Fibroblast of villous mesenchyme (primary cell): ENCODE measurements at regions not wholly inside any gene's neighbourhood (a gene's known extent, or its start where the extent isn't known, plus 50 kb on each side); places are given as distances from the start of the nearest gene placed in this dataset.
"Not testable (repeated sequence)": the region's sequence is repeated elsewhere in the genome, so short reads cannot be mapped to it uniquely, and the experiment has no call there.

Source experiments
- DNase-seq: peaks from one replicate; pipeline ENCODE4 v3.0.0-alpha.2; 2010; ENCODE audit warnings: low read depth
- H3K4me3 ChIP-seq: 2 replicates; pipeline ENCODE4 v1.5.1; 2011; ENCODE audit warnings: low read depth, mild to moderate bottlenecking, low read length
- TF ChIP-seq, protein P1 (sequence below): IDR thresholded peaks from 2 replicates; pipeline ENCODE4 v1.5.1; 2012; ENCODE audit warnings: low read depth, mild to moderate bottlenecking, low read length; ENCODE audit not compliant: insufficient read depth

DNA sequence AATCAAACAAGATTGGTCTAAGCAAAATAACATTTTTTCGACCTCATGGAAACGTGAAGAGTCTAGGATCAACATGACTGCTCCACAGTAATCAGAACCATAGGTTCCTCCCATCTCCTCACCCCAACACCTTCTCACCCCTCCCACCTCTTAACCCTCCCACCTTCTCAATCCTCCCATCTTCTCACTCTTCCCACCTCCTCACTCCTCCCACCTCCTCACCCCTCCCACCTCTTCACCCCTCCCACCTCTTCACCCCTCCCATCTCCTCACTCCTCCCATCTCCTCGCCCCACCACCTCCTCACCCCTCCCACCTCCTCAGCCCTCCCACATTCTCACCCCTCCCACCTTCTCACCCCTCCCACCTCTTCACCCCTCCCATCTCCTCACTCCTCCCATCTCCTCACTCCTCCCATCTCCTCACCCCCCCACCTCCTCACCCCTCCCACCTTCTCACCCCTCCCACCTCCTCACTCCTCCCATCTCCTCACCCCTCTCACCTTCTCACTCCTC, 567.4 kb downstream of the C6orf118 start:
- no peak overlapping the region for H3K4me3 ChIP-seq
- TF ChIP-seq, protein P1, sequence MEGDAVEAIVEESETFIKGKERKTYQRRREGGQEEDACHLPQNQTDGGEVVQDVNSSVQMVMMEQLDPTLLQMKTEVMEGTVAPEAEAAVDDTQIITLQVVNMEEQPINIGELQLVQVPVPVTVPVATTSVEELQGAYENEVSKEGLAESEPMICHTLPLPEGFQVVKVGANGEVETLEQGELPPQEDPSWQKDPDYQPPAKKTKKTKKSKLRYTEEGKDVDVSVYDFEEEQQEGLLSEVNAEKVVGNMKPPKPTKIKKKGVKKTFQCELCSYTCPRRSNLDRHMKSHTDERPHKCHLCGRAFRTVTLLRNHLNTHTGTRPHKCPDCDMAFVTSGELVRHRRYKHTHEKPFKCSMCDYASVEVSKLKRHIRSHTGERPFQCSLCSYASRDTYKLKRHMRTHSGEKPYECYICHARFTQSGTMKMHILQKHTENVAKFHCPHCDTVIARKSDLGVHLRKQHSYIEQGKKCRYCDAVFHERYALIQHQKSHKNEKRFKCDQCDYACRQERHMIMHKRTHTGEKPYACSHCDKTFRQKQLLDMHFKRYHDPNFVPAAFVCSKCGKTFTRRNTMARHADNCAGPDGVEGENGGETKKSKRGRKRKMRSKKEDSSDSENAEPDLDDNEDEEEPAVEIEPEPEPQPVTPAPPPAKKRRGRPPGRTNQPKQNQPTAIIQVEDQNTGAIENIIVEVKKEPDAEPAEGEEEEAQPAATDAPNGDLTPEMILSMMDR: no peak
- DNase-seq: no peak

DNA sequence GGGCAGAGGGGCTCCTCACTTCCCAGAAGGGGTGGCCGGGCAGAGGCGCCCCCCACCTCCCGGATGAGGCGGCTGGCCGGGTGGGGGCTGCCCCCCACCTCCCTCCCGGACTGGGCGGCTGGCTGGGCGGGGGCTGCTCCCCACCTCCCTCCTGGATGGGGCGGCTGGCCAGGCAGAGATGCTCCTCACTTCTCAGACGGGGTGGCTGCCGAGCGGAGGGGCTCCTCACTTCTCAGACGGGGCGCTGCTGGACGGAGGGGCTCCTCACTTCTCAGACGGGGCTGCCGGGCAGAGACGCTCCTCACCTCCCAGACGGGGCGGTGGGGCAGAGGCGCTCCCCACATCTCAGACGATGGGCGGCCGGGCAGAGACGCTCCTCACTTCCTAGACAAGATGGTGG, 573.3 kb downstream of the C6orf118 start:
- H3K4me3 ChIP-seq, DNase-seq: not testable (repeated sequence)

DNA sequence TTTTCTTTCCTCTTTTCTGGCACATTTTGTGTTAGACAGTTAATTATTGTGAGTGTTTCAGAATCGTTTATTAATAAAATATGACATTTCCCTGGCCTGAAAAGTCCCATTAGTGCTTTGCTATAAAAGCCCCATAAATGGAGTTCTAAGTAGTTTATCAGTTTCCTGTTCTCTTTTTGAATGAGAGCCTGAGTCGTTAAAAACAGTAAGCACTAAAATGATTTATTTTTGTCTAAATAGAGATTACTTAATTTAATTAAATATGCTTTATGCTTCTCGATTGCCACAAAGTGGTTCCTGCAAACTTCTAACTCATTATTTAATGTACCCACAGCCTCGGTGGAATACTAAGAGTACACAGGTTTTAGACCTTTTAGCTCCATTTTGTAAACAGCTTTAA, 577.9 kb downstream of the C6orf118 start:
- no peak for DNase-seq
- TF ChIP-seq, protein P1: no peak
- H3K4me3 ChIP-seq: no peak overlapping the region

DNA sequence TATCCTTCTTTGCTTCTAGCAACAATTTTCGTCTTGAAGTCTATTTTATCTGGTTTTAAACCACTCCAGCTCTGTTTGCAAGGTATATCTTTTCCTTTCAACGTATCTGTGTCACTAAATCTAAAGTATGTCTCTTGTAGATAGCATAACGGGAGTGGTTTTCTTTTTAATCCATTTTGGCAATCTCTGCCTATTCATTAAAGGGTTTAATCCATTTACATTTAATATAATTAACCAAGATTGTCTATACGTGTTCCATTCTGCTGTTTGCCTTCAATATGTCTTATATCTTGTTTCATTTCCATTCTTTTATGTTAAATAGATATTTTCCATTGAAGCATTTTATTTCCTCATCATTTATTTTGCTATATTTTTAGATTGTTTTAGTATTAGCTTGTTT, 587.9 kb downstream of the C6orf118 start:
- no peak for DNase-seq
- H3K4me3 ChIP-seq: no peak overlapping the region
- TF ChIP-seq, protein P1: no peak

DNA sequence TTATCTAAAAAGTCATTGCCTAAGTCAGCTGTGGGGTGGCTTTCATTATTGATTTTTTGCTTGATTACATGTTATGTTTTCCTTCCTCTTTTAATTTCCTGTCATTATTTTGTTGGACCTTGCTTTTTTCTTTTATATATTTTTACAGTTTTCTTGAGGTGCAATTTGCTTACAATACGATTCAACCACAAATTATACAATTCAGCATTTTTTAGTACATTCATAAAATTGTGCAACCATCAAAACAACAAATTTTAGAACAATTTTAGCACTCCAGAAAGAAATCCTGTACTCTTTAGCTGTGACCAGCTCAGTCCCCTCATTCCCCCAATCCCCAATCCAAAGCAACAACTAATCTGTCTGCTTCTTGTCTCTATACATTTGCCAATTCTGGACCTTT, 608.9 kb downstream of the C6orf118 start:
- no peak overlapping the region for H3K4me3 ChIP-seq
- no peak for DNase-seq
- TF ChIP-seq, protein P1: no peak

DNA sequence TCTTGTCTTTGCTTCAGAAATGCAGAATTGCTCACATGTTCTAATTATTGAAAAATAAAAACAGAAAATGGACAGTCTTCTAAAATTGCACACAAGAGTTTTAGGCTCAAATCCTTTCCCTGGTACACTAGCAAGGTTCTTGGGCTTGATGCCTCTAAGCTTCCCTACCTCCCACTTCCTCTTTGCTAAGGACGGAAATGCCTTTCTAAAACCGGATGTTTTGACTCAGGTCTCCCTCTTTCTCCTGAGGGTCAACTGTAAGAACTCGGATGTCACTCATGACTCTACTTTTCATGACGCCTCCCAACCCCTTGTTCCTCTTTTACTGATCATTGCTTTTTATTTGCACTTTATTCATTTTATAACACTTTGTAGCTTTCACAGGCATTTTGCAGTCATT, 613.5 kb downstream of the C6orf118 start:
- H3K4me3 ChIP-seq: no peak overlapping the region
- DNase-seq: no peak
- TF ChIP-seq, protein P1: no peak

DNA sequence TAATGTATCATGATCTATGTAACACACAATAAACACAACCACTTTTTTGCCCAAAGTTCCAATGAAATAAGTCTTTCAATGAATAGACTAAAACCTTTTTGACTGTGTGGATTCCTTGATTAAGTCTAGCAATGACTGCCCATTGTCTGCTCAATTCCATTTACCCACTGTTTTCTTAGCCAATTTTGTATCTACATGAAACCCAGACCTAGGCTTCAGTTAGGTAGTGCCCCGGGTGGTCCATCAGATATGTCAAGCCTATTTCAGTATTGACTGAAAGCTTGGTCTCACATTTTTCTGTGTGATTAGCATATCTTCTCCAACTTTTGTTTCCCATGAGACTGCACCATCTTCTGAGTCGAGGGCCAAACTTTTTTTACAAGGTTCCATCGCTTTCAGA, 615.0 kb downstream of the C6orf118 start:
- no peak for DNase-seq
- TF ChIP-seq, protein P1: no peak
- no peak overlapping the region for H3K4me3 ChIP-seq
